ENCODE measurements at regions not wholly inside any gene's neighbourhood (a gene's known extent, or its start where the extent isn't known, plus 50 kb on each side); places are given as distances from the start of the nearest gene placed in this dataset.

DNA sequence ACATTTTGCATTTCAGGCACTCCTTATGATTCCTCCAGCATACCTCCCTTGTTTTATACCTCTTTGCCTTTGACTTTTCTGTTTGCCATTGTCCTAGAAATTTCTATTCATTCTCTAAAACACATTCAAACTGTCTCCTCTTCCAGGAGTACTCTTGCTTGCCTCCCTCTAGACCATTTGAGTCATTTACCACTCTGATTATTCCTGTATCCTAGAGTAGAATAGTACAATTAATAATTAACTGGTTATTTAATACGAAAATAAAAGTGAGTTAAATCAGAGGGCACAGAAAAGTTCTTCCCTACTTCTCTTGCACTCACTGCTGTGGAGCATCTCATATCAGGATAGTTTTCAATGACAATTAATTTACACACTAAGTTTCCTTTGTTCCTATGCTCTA lies 290.2 kb upstream of the RORA start:
- TF ChIP-seq POLR2A (IDR thresholded peaks at IDR 0.05) (no peak), EP300 (IDR thresholded peaks at IDR 0.05) (no peak)
- TF ChIP-seq, protein P1, sequence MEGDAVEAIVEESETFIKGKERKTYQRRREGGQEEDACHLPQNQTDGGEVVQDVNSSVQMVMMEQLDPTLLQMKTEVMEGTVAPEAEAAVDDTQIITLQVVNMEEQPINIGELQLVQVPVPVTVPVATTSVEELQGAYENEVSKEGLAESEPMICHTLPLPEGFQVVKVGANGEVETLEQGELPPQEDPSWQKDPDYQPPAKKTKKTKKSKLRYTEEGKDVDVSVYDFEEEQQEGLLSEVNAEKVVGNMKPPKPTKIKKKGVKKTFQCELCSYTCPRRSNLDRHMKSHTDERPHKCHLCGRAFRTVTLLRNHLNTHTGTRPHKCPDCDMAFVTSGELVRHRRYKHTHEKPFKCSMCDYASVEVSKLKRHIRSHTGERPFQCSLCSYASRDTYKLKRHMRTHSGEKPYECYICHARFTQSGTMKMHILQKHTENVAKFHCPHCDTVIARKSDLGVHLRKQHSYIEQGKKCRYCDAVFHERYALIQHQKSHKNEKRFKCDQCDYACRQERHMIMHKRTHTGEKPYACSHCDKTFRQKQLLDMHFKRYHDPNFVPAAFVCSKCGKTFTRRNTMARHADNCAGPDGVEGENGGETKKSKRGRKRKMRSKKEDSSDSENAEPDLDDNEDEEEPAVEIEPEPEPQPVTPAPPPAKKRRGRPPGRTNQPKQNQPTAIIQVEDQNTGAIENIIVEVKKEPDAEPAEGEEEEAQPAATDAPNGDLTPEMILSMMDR (IDR thresholded peaks at IDR 0.05): no peak

Measured in tibial nerve (tissue), 4 donors.